ENCODE measurements at regions not wholly inside any gene's neighbourhood (a gene's known extent, or its start where the extent isn't known, plus 50 kb on each side); places are given as distances from the start of the nearest gene placed in this dataset.
"Not testable (repeated sequence)": the region's sequence is repeated elsewhere in the genome, so short reads cannot be mapped to it uniquely, and the experiment has no call there.

DNA sequence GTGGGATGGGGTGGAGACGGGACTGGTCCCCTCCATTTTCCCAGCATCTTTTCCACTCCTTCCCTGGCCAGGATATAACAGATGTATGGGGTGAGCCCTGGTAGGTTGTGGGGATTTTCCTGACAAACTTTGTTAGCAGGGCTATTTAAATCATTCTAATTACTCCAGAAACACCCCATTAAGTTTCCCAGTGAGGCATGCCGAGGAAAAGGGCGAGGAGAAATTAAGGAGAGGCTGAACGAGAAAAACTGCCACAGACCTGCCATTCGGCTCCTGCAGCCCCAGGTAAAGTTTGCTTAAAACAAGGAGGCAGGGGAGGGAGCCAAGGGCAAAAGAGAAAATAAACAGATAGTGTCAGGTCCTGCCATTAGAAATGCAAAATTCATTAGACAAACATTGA, 428.2 kb downstream of the BUD13 start:
- Histone ChIP-seq H3K27ac (ENCODE audit: low read depth, low read length) (no peak overlapping the region), H3K9ac (ENCODE audit: low read depth in 1 of 3, low read length in 3 of 3) (no peak overlapping the region), H3K27me3 (ENCODE audit: control insufficient read depth in 3 of 3, insufficient read depth in 3 of 3, low read length in 3 of 3) (peaks cover 0 to 8% (median 4%) of the 10 kb centered on the region in 3 donors), H3K4me1 (ENCODE audit: control insufficient read depth in 3 of 3, insufficient read depth in 3 of 3, low read length in 3 of 3) (no peaks in the 10 kb centered on the region), H3K4me3 (ENCODE audit: low read length in 3 of 3) (no peak overlapping the region), H3K9me3 (ENCODE audit: control insufficient read depth in 3 of 3, low read length in 3 of 3) (no peaks in the 10 kb centered on the region), H3K36me3 (ENCODE audit: control insufficient read depth in 3 of 3, insufficient read depth in 3 of 3, low read length in 3 of 3) (no peaks in the 10 kb centered on the region)

DNA sequence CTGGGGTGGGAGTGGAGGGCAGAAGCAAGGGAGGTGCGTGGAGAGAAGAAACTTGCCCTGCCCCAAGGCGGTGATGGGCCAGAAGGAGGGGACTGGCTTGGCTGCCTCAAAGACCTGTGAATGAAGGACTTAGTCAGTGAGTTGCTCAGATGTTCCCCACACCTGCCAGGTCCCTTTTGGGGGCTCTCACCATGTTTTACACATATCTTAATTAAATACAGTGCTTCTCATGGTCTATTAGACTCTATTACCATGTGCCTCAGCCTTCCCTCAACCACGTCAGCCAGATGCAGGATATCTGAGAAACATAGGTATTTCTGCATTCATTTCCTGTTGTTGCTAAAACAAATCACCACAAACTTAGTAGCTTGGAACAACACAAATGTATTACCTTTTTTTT, 429.5 kb downstream of the BUD13 start:
- Histone ChIP-seq H3K36me3 (ENCODE audit: control insufficient read depth in 3 of 3, insufficient read depth in 3 of 3, low read length in 3 of 3) (no peaks in the 10 kb centered on the region), H3K9ac (ENCODE audit: low read depth in 1 of 3, low read length in 3 of 3) (no peak overlapping the region), H3K4me3 (ENCODE audit: low read length in 3 of 3) (no peak overlapping the region), H3K27me3 (ENCODE audit: control insufficient read depth in 3 of 3, insufficient read depth in 3 of 3, low read length in 3 of 3) (peaks cover 0 to 8% (median 4%) of the 10 kb centered on the region in 3 donors), H3K9me3 (ENCODE audit: control insufficient read depth in 3 of 3, low read length in 3 of 3) (no peaks in the 10 kb centered on the region), H3K4me1 (ENCODE audit: control insufficient read depth in 3 of 3, insufficient read depth in 3 of 3, low read length in 3 of 3) (no peaks in the 10 kb centered on the region), H3K27ac (ENCODE audit: low read depth, low read length) (no peak overlapping the region)

DNA sequence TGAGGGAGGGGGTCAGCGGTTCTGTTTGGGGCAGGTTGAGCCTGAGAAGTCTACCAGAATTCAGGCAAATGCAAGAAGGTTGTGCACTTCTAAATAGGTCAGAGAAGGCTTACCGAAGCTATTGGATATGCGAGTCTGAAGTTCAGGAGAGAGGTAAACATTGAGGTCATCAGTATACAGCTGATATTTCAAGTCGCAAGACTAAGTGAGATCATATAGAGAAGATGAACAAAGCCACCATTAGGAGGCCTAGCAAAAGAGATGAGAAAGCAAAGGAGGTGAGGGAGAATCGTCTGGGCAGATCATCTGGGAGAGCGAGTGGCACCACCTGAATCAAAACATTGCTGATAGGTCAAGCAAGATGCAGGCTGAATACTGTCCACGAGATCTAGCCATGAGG, 430.6 kb downstream of the BUD13 start:
- Histone ChIP-seq H3K4me1 (ENCODE audit: control insufficient read depth in 3 of 3, insufficient read depth in 3 of 3, low read length in 3 of 3) (no peaks in the 10 kb centered on the region), H3K9me3 (ENCODE audit: control insufficient read depth in 3 of 3, low read length in 3 of 3) (no peaks in the 10 kb centered on the region), H3K27me3 (ENCODE audit: control insufficient read depth in 3 of 3, insufficient read depth in 3 of 3, low read length in 3 of 3) (peaks cover 0 to 8% (median 4%) of the 10 kb centered on the region in 3 donors), H3K36me3 (ENCODE audit: control insufficient read depth in 3 of 3, insufficient read depth in 3 of 3, low read length in 3 of 3) (no peaks in the 10 kb centered on the region), H3K9ac (ENCODE audit: low read depth in 1 of 3, low read length in 3 of 3) (no peak overlapping the region), H3K4me3 (ENCODE audit: low read length in 3 of 3) (no peak overlapping the region), H3K27ac (ENCODE audit: low read depth, low read length) (no peak overlapping the region)

DNA sequence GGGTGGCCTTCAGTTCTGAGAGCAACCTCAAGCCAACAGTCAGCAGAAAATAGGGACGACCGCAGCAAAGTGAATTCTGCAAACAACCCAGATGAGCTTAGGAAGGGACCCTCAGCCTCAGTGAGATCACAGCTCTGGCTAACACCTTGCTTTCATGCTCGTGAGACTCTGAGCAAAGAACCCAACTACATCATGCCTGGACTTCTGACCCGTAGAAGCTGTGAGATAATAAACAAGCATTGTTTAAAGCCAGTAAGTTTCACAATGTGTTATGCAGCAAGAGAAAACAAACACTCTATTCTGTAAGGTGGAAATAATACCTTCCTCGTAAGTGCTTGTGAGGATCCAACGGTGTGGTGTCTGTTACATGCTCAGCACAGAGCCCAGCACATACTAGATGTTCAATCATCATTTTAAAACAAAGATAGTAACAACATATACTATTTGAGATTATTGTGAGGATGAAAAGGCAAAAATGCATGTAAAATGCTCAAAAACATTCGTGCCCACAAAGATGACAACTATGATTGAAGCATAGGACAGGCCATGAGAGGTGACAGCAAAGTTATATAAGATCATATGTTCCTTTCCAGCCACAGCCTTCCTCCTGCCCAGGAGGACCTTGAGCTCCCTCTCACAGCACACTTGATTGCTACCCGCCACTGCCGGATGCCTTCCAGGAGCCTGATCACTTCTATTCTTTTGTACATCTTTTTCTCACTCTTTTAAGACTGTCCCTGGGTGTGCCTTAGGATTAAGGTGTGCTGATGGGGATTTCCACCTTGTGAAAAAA, 433.3 kb downstream of the BUD13 start:
- H3K27ac ChIP-seq (ENCODE audit: low read depth, low read length) = no peak overlapping the region
- no peaks in the 10 kb centered on the region for H3K36me3 ChIP-seq (ENCODE audit: control insufficient read depth in 3 of 3, insufficient read depth in 3 of 3, low read length in 3 of 3)
- no peaks in the 10 kb centered on the region for H3K4me1 ChIP-seq (ENCODE audit: control insufficient read depth in 3 of 3, insufficient read depth in 3 of 3, low read length in 3 of 3)
- H3K9ac ChIP-seq (ENCODE audit: low read depth in 1 of 3, low read length in 3 of 3) = no peak overlapping the region
- no peak overlapping the region for H3K4me3 ChIP-seq (ENCODE audit: low read length in 3 of 3)
- H3K27me3 ChIP-seq (ENCODE audit: control insufficient read depth in 3 of 3, insufficient read depth in 3 of 3, low read length in 3 of 3) = no peaks in the 10 kb centered on the region
- H3K9me3 ChIP-seq (ENCODE audit: control insufficient read depth in 3 of 3, low read length in 3 of 3) = no peaks in the 10 kb centered on the region

DNA sequence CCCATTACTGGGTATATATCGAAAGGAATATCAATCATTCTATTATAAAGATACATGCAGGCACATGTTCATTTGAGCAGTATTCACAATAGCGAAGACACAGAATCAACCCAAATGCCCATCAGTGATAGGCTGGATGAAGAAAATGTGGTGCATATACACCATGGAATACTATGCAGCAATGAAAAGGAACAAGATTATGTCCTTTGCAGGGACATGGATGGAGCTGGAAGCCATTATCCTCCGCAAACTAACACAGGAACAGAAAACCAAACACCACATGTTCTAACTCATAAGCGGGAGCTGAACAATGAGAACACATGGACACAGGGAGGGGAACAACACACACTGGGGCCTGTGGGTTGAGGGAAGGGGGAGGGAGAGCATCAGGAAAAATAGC, 434.3 kb downstream of the BUD13 start:
- not testable (repeated sequence) for H3K27ac ChIP-seq (ENCODE audit: low read depth, low read length); H3K4me3 ChIP-seq (ENCODE audit: low read length in 3 of 3); H3K4me1 ChIP-seq (ENCODE audit: control insufficient read depth in 3 of 3, insufficient read depth in 3 of 3, low read length in 3 of 3); H3K36me3 ChIP-seq (ENCODE audit: control insufficient read depth in 3 of 3, insufficient read depth in 3 of 3, low read length in 3 of 3); H3K9ac ChIP-seq (ENCODE audit: low read depth in 1 of 3, low read length in 3 of 3); H3K9me3 ChIP-seq (ENCODE audit: control insufficient read depth in 3 of 3, low read length in 3 of 3); H3K27me3 ChIP-seq (ENCODE audit: control insufficient read depth in 3 of 3, insufficient read depth in 3 of 3, low read length in 3 of 3)

DNA sequence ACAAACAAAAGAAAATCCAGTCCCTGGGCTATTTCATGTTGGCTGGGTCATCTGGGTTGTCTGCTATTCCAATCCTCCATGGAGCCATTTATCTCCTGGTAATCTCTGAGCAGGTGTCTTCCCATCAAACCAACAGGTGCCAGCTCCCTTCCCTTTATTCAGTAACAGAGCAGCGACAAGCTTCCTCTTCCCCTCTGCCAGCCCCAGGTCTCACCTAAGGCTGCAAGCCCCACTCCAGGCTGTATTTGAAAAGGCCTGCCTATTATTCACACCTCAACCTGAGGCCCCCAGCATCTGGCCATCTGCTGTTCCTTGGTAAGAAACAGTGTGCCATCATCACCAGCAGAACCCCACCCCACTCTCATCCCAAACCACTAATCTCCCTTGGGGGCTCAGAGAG, 436.2 kb downstream of the BUD13 start:
- Histone ChIP-seq H3K9ac (ENCODE audit: low read depth in 1 of 3, low read length in 3 of 3) (no peak overlapping the region), H3K9me3 (ENCODE audit: control insufficient read depth in 3 of 3, low read length in 3 of 3) (no peaks in the 10 kb centered on the region), H3K27me3 (ENCODE audit: control insufficient read depth in 3 of 3, insufficient read depth in 3 of 3, low read length in 3 of 3) (peaks cover 0 to 3% (median 0%) of the 10 kb centered on the region in 3 donors), H3K27ac (ENCODE audit: low read depth, low read length) (no peak overlapping the region), H3K4me1 (ENCODE audit: control insufficient read depth in 3 of 3, insufficient read depth in 3 of 3, low read length in 3 of 3) (no peaks in the 10 kb centered on the region), H3K36me3 (ENCODE audit: control insufficient read depth in 3 of 3, insufficient read depth in 3 of 3, low read length in 3 of 3) (no peaks in the 10 kb centered on the region), H3K4me3 (ENCODE audit: low read length in 3 of 3) (no peak overlapping the region)

DNA sequence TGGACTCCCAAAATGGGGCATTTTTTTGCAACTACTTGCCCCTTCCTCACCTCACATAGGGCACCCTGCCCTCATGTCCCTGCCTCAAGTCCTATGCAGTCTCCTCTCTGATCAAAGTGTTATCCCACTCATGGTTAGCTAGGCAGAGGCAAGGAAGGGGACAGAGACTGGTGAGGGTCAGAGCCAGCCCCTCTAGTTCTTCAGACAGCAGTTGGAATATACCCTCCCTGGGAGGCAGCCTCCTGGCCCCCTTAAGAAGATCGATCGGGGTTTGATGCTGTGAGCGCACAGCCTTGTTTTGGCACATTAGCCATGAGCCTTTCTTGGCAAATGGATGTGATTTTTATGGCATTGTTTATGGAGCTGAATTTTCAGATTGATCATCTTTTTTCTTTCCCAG, 436.9 kb downstream of the BUD13 start:
- H3K4me1 ChIP-seq (ENCODE audit: control insufficient read depth in 3 of 3, insufficient read depth in 3 of 3, low read length in 3 of 3) = no peaks in the 10 kb centered on the region
- peaks cover 0 to 3% (median 0%) of the 10 kb centered on the region in 3 donors for H3K27me3 ChIP-seq (ENCODE audit: control insufficient read depth in 3 of 3, insufficient read depth in 3 of 3, low read length in 3 of 3)
- H3K9me3 ChIP-seq (ENCODE audit: control insufficient read depth in 3 of 3, low read length in 3 of 3) = no peaks in the 10 kb centered on the region
- no peak overlapping the region for H3K9ac ChIP-seq (ENCODE audit: low read depth in 1 of 3, low read length in 3 of 3)
- H3K4me3 ChIP-seq (ENCODE audit: low read length in 3 of 3) = no peak overlapping the region
- no peak overlapping the region for H3K27ac ChIP-seq (ENCODE audit: low read depth, low read length)
- no peaks in the 10 kb centered on the region for H3K36me3 ChIP-seq (ENCODE audit: control insufficient read depth in 3 of 3, insufficient read depth in 3 of 3, low read length in 3 of 3)

DNA sequence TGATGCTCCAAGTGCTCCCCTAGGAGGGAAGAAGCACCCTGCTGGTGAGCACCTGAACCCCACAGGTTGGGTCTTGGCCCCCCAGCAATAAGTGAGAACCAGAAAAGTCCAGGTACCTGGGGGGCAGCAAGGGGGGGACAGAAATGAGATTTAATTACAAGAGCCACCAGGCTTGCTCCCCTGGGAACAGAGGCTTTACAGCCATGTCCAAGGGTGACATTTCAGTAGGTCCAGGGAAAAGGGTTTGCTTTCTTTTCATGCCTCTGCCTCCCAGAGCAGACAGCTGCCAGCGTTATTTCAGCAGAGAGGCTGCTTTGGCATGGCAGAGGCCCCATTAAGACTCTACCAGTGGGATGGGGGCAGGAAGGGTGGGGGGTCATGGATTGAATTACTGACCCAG, 437.7 kb downstream of the BUD13 start:
- Histone ChIP-seq H3K27me3 (ENCODE audit: control insufficient read depth in 3 of 3, insufficient read depth in 3 of 3, low read length in 3 of 3) (peaks cover 0 to 3% (median 0%) of the 10 kb centered on the region in 3 donors), H3K9me3 (ENCODE audit: control insufficient read depth in 3 of 3, low read length in 3 of 3) (no peaks in the 10 kb centered on the region), H3K27ac (ENCODE audit: low read depth, low read length) (no peak overlapping the region), H3K4me3 (ENCODE audit: low read length in 3 of 3) (no peak overlapping the region), H3K9ac (ENCODE audit: low read depth in 1 of 3, low read length in 3 of 3) (no peak overlapping the region), H3K36me3 (ENCODE audit: control insufficient read depth in 3 of 3, insufficient read depth in 3 of 3, low read length in 3 of 3) (no peaks in the 10 kb centered on the region), H3K4me1 (ENCODE audit: control insufficient read depth in 3 of 3, insufficient read depth in 3 of 3, low read length in 3 of 3) (no peaks in the 10 kb centered on the region)

DNA sequence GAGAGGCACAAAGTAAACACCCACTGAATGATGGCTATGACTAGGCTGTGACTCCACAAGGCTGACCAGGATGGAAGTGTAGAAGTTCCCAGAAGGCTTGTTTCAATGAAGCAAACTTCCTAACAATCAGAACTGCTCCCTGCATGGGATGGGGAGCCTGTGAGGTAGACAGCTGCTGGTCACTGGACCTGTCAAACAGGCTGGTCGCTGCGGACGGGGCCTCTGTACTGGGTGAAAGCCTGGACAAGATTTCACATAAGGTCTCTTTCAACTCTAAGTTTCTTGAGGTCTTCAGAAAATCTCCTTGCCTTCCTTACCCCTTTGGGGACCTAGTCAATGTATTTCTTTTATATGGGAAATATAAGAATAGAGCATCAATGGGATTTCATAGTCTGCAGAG, 438.2 kb downstream of the BUD13 start:
- Histone ChIP-seq H3K36me3 (ENCODE audit: control insufficient read depth in 3 of 3, insufficient read depth in 3 of 3, low read length in 3 of 3) (no peaks in the 10 kb centered on the region), H3K27me3 (ENCODE audit: control insufficient read depth in 3 of 3, insufficient read depth in 3 of 3, low read length in 3 of 3) (peaks cover 0 to 3% (median 0%) of the 10 kb centered on the region in 3 donors), H3K4me1 (ENCODE audit: control insufficient read depth in 3 of 3, insufficient read depth in 3 of 3, low read length in 3 of 3) (no peaks in the 10 kb centered on the region), H3K4me3 (ENCODE audit: low read length in 3 of 3) (no peak overlapping the region), H3K9ac (ENCODE audit: low read depth in 1 of 3, low read length in 3 of 3) (no peak overlapping the region), H3K27ac (ENCODE audit: low read depth, low read length) (no peak overlapping the region), H3K9me3 (ENCODE audit: control insufficient read depth in 3 of 3, low read length in 3 of 3) (no peaks in the 10 kb centered on the region)

DNA sequence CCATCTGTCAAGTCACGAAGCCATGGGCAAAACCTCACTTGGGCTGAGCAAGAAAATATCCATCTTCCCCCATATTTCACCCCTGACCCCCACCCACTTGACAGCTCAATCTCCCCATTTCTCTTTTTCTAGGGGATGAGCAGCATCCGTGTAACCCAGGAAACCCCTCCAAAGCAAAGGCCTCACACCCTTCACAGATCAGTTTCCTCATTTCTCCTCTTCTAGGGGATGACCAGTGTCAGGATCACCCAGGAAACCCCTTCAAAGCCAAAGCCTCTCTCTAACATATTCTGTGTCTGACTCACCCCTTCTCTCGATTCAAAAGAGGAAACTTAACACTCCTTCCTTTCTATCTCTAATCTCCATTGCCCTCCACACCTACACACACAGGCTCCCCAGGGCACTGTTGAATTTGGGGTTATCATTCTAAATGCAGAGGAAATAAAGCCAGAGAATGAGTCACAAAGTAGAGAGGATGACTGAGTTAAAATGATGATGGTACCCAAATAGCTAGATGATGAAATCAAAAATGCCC, 439.7 kb downstream of the BUD13 start:
- Histone ChIP-seq H3K9ac (ENCODE audit: low read depth in 1 of 3, low read length in 3 of 3) (no peak overlapping the region), H3K27ac (ENCODE audit: low read depth, low read length) (no peak overlapping the region), H3K4me1 (ENCODE audit: control insufficient read depth in 3 of 3, insufficient read depth in 3 of 3, low read length in 3 of 3) (no peaks in the 10 kb centered on the region), H3K9me3 (ENCODE audit: control insufficient read depth in 3 of 3, low read length in 3 of 3) (no peaks in the 10 kb centered on the region), H3K27me3 (ENCODE audit: control insufficient read depth in 3 of 3, insufficient read depth in 3 of 3, low read length in 3 of 3) (peaks cover 0 to 3% (median 0%) of the 10 kb centered on the region in 3 donors), H3K36me3 (ENCODE audit: control insufficient read depth in 3 of 3, insufficient read depth in 3 of 3, low read length in 3 of 3) (no peaks in the 10 kb centered on the region), H3K4me3 (ENCODE audit: low read length in 3 of 3) (no peak overlapping the region)

Data from skeletal muscle tissue (tissue), 3 donors.